ENCODE measurements at regions not wholly inside any gene's neighbourhood (a gene's known extent, or its start where the extent isn't known, plus 50 kb on each side); places are given as distances from the start of the nearest gene placed in this dataset.

DNA sequence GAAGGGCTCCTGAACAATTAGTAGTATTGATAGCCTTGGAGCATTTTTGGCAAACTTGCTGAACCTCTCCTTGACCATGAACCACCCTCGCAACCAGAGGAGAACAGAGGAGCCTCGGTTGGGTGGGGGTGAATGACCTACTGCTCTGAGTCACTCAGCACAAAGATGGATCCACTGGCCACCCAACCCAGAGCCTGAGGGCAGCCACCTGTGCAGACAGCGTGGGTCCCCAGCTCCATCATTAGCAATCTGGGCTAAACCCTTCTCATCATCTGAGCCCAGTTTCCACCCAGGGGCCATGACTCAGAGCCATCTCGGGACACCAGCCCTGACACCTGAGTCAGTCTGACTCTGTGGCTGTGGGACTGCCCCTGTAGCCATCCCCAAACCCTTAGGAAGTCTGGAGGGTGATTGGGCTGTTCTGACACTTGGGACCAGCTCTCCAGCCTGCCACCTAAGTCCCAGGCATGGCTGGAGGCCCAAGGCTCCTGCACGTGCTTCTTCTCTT is 171.8 kb upstream of the GPR26 start:
- no peak overlapping the region for H3K4me3 ChIP-seq
- H3K27ac ChIP-seq = no peak overlapping the region
- no peaks in the 10 kb centered on the region for H3K4me1 ChIP-seq
- H3K27me3 ChIP-seq = peaks cover 0 to 30% (median 4%) of the 10 kb centered on the region in 9 donors
- no peaks in the 10 kb centered on the region for H3K9me3 ChIP-seq
- DNase-seq (no peak), ATAC-seq (no peak)
- intact Hi-C loops (cut with DNase I) = no loop called here
- 79 to 97% (median 90%) methylated on average over 3 to 5 of the region's 5 CpGs for WGBS, 4 donors
- TF ChIP-seq POLR2A (IDR thresholded peaks at IDR 0.05) = no peak
- TF ChIP-seq, protein P1, sequence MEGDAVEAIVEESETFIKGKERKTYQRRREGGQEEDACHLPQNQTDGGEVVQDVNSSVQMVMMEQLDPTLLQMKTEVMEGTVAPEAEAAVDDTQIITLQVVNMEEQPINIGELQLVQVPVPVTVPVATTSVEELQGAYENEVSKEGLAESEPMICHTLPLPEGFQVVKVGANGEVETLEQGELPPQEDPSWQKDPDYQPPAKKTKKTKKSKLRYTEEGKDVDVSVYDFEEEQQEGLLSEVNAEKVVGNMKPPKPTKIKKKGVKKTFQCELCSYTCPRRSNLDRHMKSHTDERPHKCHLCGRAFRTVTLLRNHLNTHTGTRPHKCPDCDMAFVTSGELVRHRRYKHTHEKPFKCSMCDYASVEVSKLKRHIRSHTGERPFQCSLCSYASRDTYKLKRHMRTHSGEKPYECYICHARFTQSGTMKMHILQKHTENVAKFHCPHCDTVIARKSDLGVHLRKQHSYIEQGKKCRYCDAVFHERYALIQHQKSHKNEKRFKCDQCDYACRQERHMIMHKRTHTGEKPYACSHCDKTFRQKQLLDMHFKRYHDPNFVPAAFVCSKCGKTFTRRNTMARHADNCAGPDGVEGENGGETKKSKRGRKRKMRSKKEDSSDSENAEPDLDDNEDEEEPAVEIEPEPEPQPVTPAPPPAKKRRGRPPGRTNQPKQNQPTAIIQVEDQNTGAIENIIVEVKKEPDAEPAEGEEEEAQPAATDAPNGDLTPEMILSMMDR (IDR thresholded peaks at IDR 0.05) = no peak
- H3K36me3 ChIP-seq = no peaks in the 10 kb centered on the region

DNA sequence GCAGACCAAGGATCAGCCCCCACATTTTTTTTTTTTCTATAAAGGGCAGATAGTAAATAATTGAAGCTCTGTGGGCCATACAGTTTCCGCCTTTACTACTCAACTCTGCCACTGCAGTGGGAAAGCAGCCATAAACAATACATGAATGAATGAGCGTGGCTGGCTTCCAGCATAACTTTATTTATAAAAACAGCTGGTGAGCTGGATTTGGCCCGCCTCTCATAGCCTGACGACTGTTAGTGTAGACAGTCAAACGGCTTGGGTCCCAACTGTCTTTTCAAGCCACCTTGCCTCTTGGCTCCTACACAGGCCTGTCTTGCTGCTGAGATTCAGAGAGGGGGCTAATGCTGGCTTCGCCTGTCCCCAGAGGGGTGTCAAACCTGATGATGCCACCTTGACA is 169.8 kb upstream of the GPR26 start:
- Histone ChIP-seq H3K27me3 (peaks cover 0 to 13% (median 0%) of the 10 kb centered on the region in 9 donors), H3K4me1 (no peaks in the 10 kb centered on the region), H3K27ac (no peak overlapping the region), H3K36me3 (no peaks in the 10 kb centered on the region), H3K4me3 (no peak overlapping the region), H3K9me3 (no peaks in the 10 kb centered on the region)
- DNase-seq (no peak), ATAC-seq (no peak)
- intact Hi-C loops (cut with DNase I) = no loop called here
- TF ChIP-seq POLR2A (IDR thresholded peaks at IDR 0.05) = no peak
- TF ChIP-seq, protein P1 (IDR thresholded peaks at IDR 0.05) = no peak
- WGBS, 4 donors = 41 to 53% (median 48%) methylated on average over 6 of the region's 6 CpGs

DNA sequence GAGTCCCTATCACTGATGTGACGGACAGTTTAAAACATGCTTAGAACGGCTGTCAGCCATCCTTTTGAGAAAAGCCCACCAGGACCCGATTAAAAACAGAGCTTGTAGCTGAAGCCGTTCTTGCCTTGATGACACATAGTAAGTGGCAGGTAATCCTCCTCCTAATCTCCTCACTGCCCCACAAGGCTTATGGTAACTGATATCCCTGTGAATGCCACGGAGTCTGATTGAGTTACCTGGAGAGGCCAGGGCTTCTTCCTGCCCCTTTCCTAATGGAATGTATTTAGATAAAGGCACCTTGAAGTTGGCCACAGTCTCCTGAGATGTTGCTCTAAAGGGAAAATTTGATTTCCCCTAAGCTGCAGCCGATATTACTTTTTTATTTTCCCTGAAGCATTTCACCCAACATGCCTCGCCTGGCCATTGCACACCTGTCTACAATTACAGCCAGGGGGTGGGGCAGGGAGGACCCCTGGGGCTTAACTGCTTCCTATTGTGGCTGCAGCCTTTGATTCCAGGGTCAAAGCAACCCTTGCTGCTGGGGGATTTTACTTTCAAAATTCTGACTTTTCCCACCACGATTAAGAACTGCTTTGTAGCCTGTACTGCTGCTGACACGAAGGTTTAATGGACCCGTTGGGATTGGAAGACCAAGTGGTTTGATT is 169.0 kb upstream of the GPR26 start:
- Histone ChIP-seq H3K4me1 (no peaks in the 10 kb centered on the region), H3K9me3 (no peaks in the 10 kb centered on the region), H3K27me3 (peaks cover 0 to 10% (median 0%) of the 10 kb centered on the region in 9 donors), H3K4me3 (no peak overlapping the region), H3K36me3 (no peaks in the 10 kb centered on the region), H3K27ac (no peak overlapping the region)
- TF ChIP-seq POLR2A (IDR thresholded peaks at IDR 0.05) = no peak
- TF ChIP-seq, protein P1 (IDR thresholded peaks at IDR 0.05) = no peak
- no peak for DNase-seq
- WGBS, 4 donors = 53 to 61% (median 55%) methylated on average over 10 of the region's 10 CpGs
- no peak for ATAC-seq
- intact Hi-C loops (cut with DNase I) = no loop called here

DNA sequence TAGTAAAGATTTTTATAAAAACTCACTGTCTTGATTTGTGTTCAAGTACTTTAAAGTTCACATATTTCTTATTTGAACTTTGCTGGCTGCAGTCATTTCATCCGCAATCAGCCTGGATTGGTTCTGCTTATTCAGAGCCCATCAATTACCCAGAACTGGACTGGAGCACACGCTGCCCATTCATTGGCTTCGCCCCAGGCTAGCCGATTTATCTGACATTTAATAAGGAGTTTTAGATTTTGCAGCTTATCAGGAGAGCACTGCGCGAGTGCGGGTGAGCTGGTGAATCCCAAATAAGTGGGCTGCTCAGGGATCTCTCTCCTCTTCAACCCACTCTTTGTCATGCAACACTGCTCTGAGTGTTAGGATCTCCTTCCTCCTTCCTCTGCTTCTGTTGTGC is 166.0 kb upstream of the GPR26 start:
- H3K36me3 ChIP-seq = no peaks in the 10 kb centered on the region
- H3K4me1 ChIP-seq = no peaks in the 10 kb centered on the region
- H3K27ac ChIP-seq = no peak overlapping the region
- DNase-seq (no peak), ATAC-seq (no peak)
- TF ChIP-seq, protein P1 (IDR thresholded peaks at IDR 0.05) = no peak
- no peak for TF ChIP-seq POLR2A (IDR thresholded peaks at IDR 0.05)
- 76 to 86% (median 82%) methylated on average over 7 of the region's 7 CpGs for WGBS, 4 donors
- no peak overlapping the region for H3K4me3 ChIP-seq
- intact Hi-C loops (cut with DNase I) = no loop called here
- peaks cover 0 to 4% (median 0%) of the 10 kb centered on the region in 9 donors for H3K27me3 ChIP-seq
- no peaks in the 10 kb centered on the region for H3K9me3 ChIP-seq
